GM12878 (cell line): ENCODE measurements at regions not wholly inside any gene's neighbourhood (a gene's known extent, or its start where the extent isn't known, plus 50 kb on each side); places are given as distances from the start of the nearest gene placed in this dataset.

ENCODE experiments used
- ATAC-seq: fragments of 200-7000 bp; cut with Tn5 transposase; 3 replicates; pipeline ENCODE4 v1.9.1; 2020; ENCODE audit warnings: mild to moderate bottlenecking, moderate library complexity
- BruUV-seq: library from RNA; stranded (reverse); fragments of 400-500 nt; replicated peaks from 2 replicates; lab custom pipeline; 2021; lab: Mats Ljungman, UMichigan
- CTCF ChIA-PET: fragments of 300-600 bp; sonication (Branson Sonifier 250); formaldehyde crosslinking; extraction: SDS; loops from one replicate; lab custom pipeline; 2021; ENCODE audit warnings: inconsistent platforms; lab: Yijun Ruan, JAX
- POLR2A ChIA-PET: fragments of 350-600 bp; formaldehyde crosslinking; extraction: SDS; loops from one replicate; lab custom pipeline; 2021; ENCODE audit warnings: inconsistent platforms; lab: Charles Lee
- RAD21 ChIA-PET: fragments of 300-600 bp; sonication (Branson Sonifier 250); formaldehyde crosslinking; loops from one replicate; lab custom pipeline; 2023; ENCODE audit warnings: antibody characterized with exemption; ENCODE audit not compliant: unreplicated experiment; lab: Charles Lee
- SMC1A ChIA-PET: fragments of 300-600 bp; sonication (Branson Sonifier 250); formaldehyde crosslinking; loops from one replicate; lab custom pipeline; 2023; ENCODE audit not compliant: unreplicated experiment, uncharacterized antibody; lab: Charles Lee
- DNase-seq: peaks from one replicate; pipeline ENCODE4 v3.0.0-alpha.2; 2011; ENCODE audit warnings: low read depth, low spot score
- FAIRE-seq: peaks from 3 replicates; lab custom pipeline; 2011; peaks lifted over from hg19 to GRCh38; lab: Jason Lieb, UNC
- H2AFZ ChIP-seq: 2 replicates; pipeline ENCODE4 v1.6.0; 2011; ENCODE audit warnings: low read depth, low read length, control low read depth; ENCODE audit not compliant: control insufficient read depth
- H3K27ac ChIP-seq: 2 replicates; pipeline ENCODE4 v1.5.1; 2011; ENCODE audit warnings: control low read depth; ENCODE audit not compliant: control insufficient read depth, insufficient read depth
- H3K27me3 ChIP-seq, 2 experiments: replicated peaks in 1 of 2; 2 replicates each; pipeline versions ENCODE4 v1.6.0 to v1.6.1; 2011; ENCODE audit warnings: low read length in 1 of 2; ENCODE audit not compliant: control insufficient read depth in 2 of 2, insufficient read depth in 2 of 2
- H3K36me3 ChIP-seq, 2 experiments: 2 replicates each; pipeline ENCODE4 v1.5.1; 2011; ENCODE audit warnings: low read length in 1 of 2; ENCODE audit not compliant: control insufficient read depth in 2 of 2, insufficient read depth in 2 of 2
- H3K4me1 ChIP-seq: 2 replicates; pipeline ENCODE4 v1.6.1; 2011; ENCODE audit warnings: mild to moderate bottlenecking, low read length, moderate library complexity, mixed read lengths; ENCODE audit not compliant: control insufficient read depth, insufficient read depth
- H3K4me2 ChIP-seq: 2 replicates; pipeline ENCODE4 v1.6.0; 2011; ENCODE audit warnings: control low read depth; ENCODE audit not compliant: control insufficient read depth, insufficient read depth
- H3K4me3 ChIP-seq: fragments of 200-600 bp; sonication (generic); 2 replicates; pipeline ENCODE4 v1.5.1; 2016
- H3K79me2 ChIP-seq: 2 replicates; pipeline ENCODE4 v1.6.0; 2011; ENCODE audit warnings: low read length; ENCODE audit not compliant: control insufficient read depth, insufficient read depth
- H3K9ac ChIP-seq: 2 replicates; pipeline ENCODE4 v1.8.0; 2011; ENCODE audit warnings: low read length, control low read depth, mixed read lengths; ENCODE audit not compliant: control insufficient read depth, insufficient read depth
- H3K9me3 ChIP-seq: replicated peaks from 3 replicates; pipeline ENCODE4 v1.5.1; 2011; ENCODE audit warnings: mild to moderate bottlenecking, low read length; ENCODE audit not compliant: control insufficient read depth, insufficient read depth
- H4K20me1 ChIP-seq: 2 replicates; pipeline ENCODE4 v1.6.0; 2011; ENCODE audit not compliant: control insufficient read depth, insufficient read depth
- ASH2L ChIP-seq: fragments of 300-600, 200-600 bp; sonication (generic); IDR thresholded peaks from 2 replicates; pipeline ENCODE4 v1.6.1; 2017; ENCODE audit warnings: low read depth, mild to moderate bottlenecking, borderline replicate concordance
- BCL3 ChIP-seq: IDR thresholded peaks from 2 replicates; pipeline ENCODE4 v1.6.1; 2011; ENCODE audit warnings: borderline replicate concordance, low read depth, mild to moderate bottlenecking, moderate library complexity, low read length; ENCODE audit not compliant: insufficient read depth, poor library complexity, severe bottlenecking
- BMI1 ChIP-seq: fragments of 450-650 bp; IDR thresholded peaks from 2 replicates; pipeline ENCODE4 v1.6.1; 2016; ENCODE audit warnings: mild to moderate bottlenecking, moderate library complexity, borderline replicate concordance
- CBX5 ChIP-seq: sonication (generic); IDR thresholded peaks from 2 replicates; pipeline ENCODE4 v1.6.1; 2016; ENCODE audit warnings: low read depth, moderate library complexity, mild to moderate bottlenecking, inconsistent platforms
- CHD1 ChIP-seq: IDR thresholded peaks from 2 replicates; pipeline ENCODE4 v1.6.1; 2012; ENCODE audit warnings: low read depth, low read length, improper control_type of control experiment
- CHD2 ChIP-seq: IDR thresholded peaks from 2 replicates; pipeline ENCODE4 v1.6.1; 2011; ENCODE audit warnings: low read depth, low read length, improper control_type of control experiment, borderline replicate concordance
- FOXM1 ChIP-seq: IDR thresholded peaks from 2 replicates; pipeline ENCODE4 v1.6.1; 2012; ENCODE audit warnings: low read depth, mild to moderate bottlenecking, inconsistent platforms, low read length, moderate library complexity
- JUNB ChIP-seq: IDR thresholded peaks from 2 replicates; pipeline ENCODE4 v1.6.1; 2016; ENCODE audit warnings: antibody characterized with exemption, mild to moderate bottlenecking
- NFXL1 ChIP-seq: fragments of 450-650 bp; IDR thresholded peaks from 2 replicates; pipeline ENCODE4 v1.6.1; 2017; ENCODE audit warnings: antibody characterized with exemption, mild to moderate bottlenecking, borderline replicate concordance
- POLR2AphosphoS2 ChIP-seq: IDR thresholded peaks from 2 replicates; pipeline ENCODE4 v1.6.1; 2011; ENCODE audit warnings: low read depth, mild to moderate bottlenecking, low read length, improper control_type of control experiment, moderate library complexity
- POLR2AphosphoS5 ChIP-seq: IDR thresholded peaks from 2 replicates; pipeline ENCODE4 v1.6.1; 2011; ENCODE audit warnings: mild to moderate bottlenecking, low read length, inconsistent platforms
- POU2F2 ChIP-seq: IDR thresholded peaks from 3 replicates; pipeline ENCODE4 v1.6.1; 2011; ENCODE audit warnings: low read depth, mild to moderate bottlenecking, low read length, borderline replicate concordance
- RCOR1 ChIP-seq: conservative IDR thresholded peaks from 2 replicates; pipeline ENCODE4 v1.6.1; 2012; ENCODE audit warnings: low read depth, low read length, improper control_type of control experiment
- SMAD1 ChIP-seq: fragments of 450-650 bp; IDR thresholded peaks from 2 replicates; pipeline ENCODE4 v1.6.1; 2018; ENCODE audit warnings: mild to moderate bottlenecking, low read depth; ENCODE audit not compliant: partially characterized antibody
- SMARCA5 ChIP-seq: fragments of 450-650 bp; IDR thresholded peaks from 2 replicates; pipeline ENCODE4 v1.6.1; 2017; ENCODE audit warnings: mild to moderate bottlenecking
- STAT3 ChIP-seq: IDR thresholded peaks from 2 replicates; pipeline ENCODE4 v1.6.1; 2011; ENCODE audit warnings: low read depth, low read length, improper control_type of control experiment
- TCF3 ChIP-seq: IDR thresholded peaks from 2 replicates; pipeline ENCODE4 v1.6.1; 2012; ENCODE audit warnings: low read depth, mild to moderate bottlenecking, low read length, borderline replicate concordance; ENCODE audit not compliant: insufficient read depth
- ZBED1 ChIP-seq: IDR thresholded peaks from 2 replicates; pipeline ENCODE4 v1.6.1; 2016; ENCODE audit warnings: borderline replicate concordance
- ZNF24 ChIP-seq: fragments of 450-650 bp; IDR thresholded peaks from 2 replicates; pipeline ENCODE4 v1.6.1; 2017; ENCODE audit warnings: antibody characterized with exemption, mild to moderate bottlenecking
- ZNF274 ChIP-seq: IDR thresholded peaks from one replicate; pipeline ENCODE4 v1.8.0; 2011; ENCODE audit not compliant: insufficient read length, insufficient read depth
- WGBS: methylation state at CpG from one replicate; pipeline ENCODE4 v1.1.6; 2016; ENCODE audit warnings: low lambda C conversion rate; ENCODE audit not compliant: insufficient replicate concordance, insufficient coverage; ENCODE audit errors: missing lambda C conversion rate; 5-methylcytosine and 5-hydroxymethylcytosine counted together
- in situ Hi-C: fragments of 300-500 bp; cut with MboI; formaldehyde crosslinking; loops from 9 replicates; pipeline ENCODE4 v1.14.3; 2018; ENCODE audit warnings: mixed read lengths
- intact Hi-C: fragments of 100-400 bp; cut with micrococcal nuclease; formaldehyde crosslinking; loops from one replicate; pipeline ENCODE4 v1.14.2; 2022; ENCODE audit not compliant: unreplicated experiment
- TF ChIP-seq, protein P1 (sequence below): fragments of 150-350 bp; IDR thresholded peaks from 2 replicates; pipeline ENCODE4 v1.6.1; 2014; ENCODE audit warnings: mild to moderate bottlenecking, low read depth, low read length

GRCh38 chr5:90185897-90186468, 223.6 kb downstream of the CETN3 start (continued):
- TF ChIP-seq BCL3 (no peak), RCOR1 (no peak), CBX5 (no peak), ASH2L (no peak), SMAD1 (no peak)

GRCh38 chr5:90184764-90185163, 224.8 kb downstream of the CETN3 start:
- Histone ChIP-seq H3K79me2 (no peaks in the 10 kb centered on the region), H4K20me1 (no peaks in the 10 kb centered on the region), H3K36me3 (no peaks in the 10 kb centered on the region), H3K27ac (no peak overlapping the region), H2AFZ (no peak overlapping the region; the same call in 1 of the 2 replicates), H3K4me1 (no peaks in the 10 kb centered on the region), H3K4me3 (no peak overlapping the region), H3K9ac (no peak overlapping the region), H3K9me3 (no peaks in the 10 kb centered on the region), H3K4me2 (no peak overlapping the region), H3K27me3 (no peaks in the 10 kb centered on the region)
- intact Hi-C loops, result loop anchor here (5.0 to 10.0 kb wide), 4 partner anchors 203 to 1457 kb away; partner anchors contain the start of gene MEF2C
- ATAC-seq (no peak), DNase-seq (no peak), FAIRE-seq (peak; percentile 49)
- in situ Hi-C loops, result no loop called here
- ChIA-PET RAD21 (no interaction called here), CTCF (no interaction called here), SMC1A (interaction anchor here (0.9 to 1.3 kb wide), 4 partner anchors 9 to 1457 kb away, joined by 3 to 6 read pairs (median 4); no protein-coding TSS in a partner anchor), POLR2A (no interaction called here)
- WGBS, result 23% methylated on average over 5 of the region's 5 CpGs
- BruUV-seq, result no TSS peak
- TF ChIP-seq, protein P1, sequence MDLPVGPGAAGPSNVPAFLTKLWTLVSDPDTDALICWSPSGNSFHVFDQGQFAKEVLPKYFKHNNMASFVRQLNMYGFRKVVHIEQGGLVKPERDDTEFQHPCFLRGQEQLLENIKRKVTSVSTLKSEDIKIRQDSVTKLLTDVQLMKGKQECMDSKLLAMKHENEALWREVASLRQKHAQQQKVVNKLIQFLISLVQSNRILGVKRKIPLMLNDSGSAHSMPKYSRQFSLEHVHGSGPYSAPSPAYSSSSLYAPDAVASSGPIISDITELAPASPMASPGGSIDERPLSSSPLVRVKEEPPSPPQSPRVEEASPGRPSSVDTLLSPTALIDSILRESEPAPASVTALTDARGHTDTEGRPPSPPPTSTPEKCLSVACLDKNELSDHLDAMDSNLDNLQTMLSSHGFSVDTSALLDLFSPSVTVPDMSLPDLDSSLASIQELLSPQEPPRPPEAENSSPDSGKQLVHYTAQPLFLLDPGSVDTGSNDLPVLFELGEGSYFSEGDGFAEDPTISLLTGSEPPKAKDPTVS, result no peak
- TF ChIP-seq STAT3 (no peak), ZNF24 (no peak), SMARCA5 (no peak), CHD1 (no peak), ZNF274 (no peak), ZBED1 (no peak), POU2F2 (no peak), NFXL1 (no peak), FOXM1 (no peak), CHD2 (no peak), BMI1 (no peak), JUNB (no peak), TCF3 (no peak), POLR2AphosphoS5 (no peak), POLR2AphosphoS2 (no peak)
